SK-N-SH treated with all-trans-retinoic acid at 6 μM for 48 hours (cell line): ENCODE measurements at regions not wholly inside any gene's neighbourhood (a gene's known extent, or its start where the extent isn't known, plus 50 kb on each side); places are given as distances from the start of the nearest gene placed in this dataset.
"Not testable (repeated sequence)": the region's sequence is repeated elsewhere in the genome, so short reads cannot be mapped to it uniquely, and the experiment has no call there.

Experiments used
- ATAC-seq: fragments of 200-7000 bp; cut with Tn5 transposase; 3 replicates; pipeline ENCODE4 v1.9.1; 2020; ENCODE audit warnings: mild to moderate bottlenecking, moderate library complexity
- ARNTL ChIP-seq: fragments of 450-650 bp; formaldehyde crosslinking; IDR thresholded peaks from 2 replicates; pipeline ENCODE4 v1.5.0; 2020; ENCODE audit warnings: low read depth, mild to moderate bottlenecking, moderate library complexity, borderline replicate concordance
- BACH2 ChIP-seq: fragments of 250-450 bp; sonication (Bioruptor Pico); IDR thresholded peaks from 2 replicates; pipeline ENCODE4 v1.9.0; 2021; ENCODE audit warnings: mild to moderate bottlenecking, borderline replicate concordance
- CREB5 ChIP-seq: fragments of 250-450 bp; sonication (Bioruptor Pico); IDR thresholded peaks from 2 replicates; pipeline ENCODE4 v1.5.1; 2020; ENCODE audit warnings: low read depth, mild to moderate bottlenecking, moderate library complexity
- CSDC2 ChIP-seq: fragments of 250-450 bp; sonication (Bioruptor Pico); IDR thresholded peaks from 2 replicates; pipeline ENCODE4 v1.5.0; 2020; ENCODE audit warnings: mild to moderate bottlenecking, moderate library complexity
- CSRNP3 ChIP-seq: fragments of 250-450 bp; sonication (Bioruptor Pico); IDR thresholded peaks from 2 replicates; pipeline ENCODE4 v1.5.1; 2021; ENCODE audit warnings: mild to moderate bottlenecking, moderate library complexity
- ESRRG ChIP-seq: fragments of 250-450 bp; sonication (Bioruptor Pico); IDR thresholded peaks from 2 replicates; pipeline ENCODE4 v1.6.1; 2021; ENCODE audit warnings: mild to moderate bottlenecking
- GLIS3 ChIP-seq: fragments of 250-450 bp; sonication (Bioruptor Pico); IDR thresholded peaks from 2 replicates; pipeline ENCODE4 v1.5.0; 2020; ENCODE audit warnings: mild to moderate bottlenecking, moderate library complexity
- OSR1 ChIP-seq: fragments of 250-450 bp; sonication (Bioruptor Pico); IDR thresholded peaks from 2 replicates; pipeline ENCODE4 v1.8.0; 2022; ENCODE audit warnings: moderate library complexity, mild to moderate bottlenecking, inconsistent platforms
- PATZ1 ChIP-seq: fragments of 250-450 bp; sonication (Bioruptor Pico); IDR thresholded peaks from 2 replicates; pipeline ENCODE4 v1.8.0; 2020; ENCODE audit warnings: mild to moderate bottlenecking, moderate library complexity, borderline replicate concordance
- POU6F1 ChIP-seq: fragments of 250-450 bp; sonication (Bioruptor Pico); IDR thresholded peaks from 2 replicates; pipeline ENCODE4 v1.8.0; 2021; ENCODE audit warnings: low read depth, mild to moderate bottlenecking, moderate library complexity, borderline replicate concordance
- PPARA ChIP-seq: fragments of 250-450 bp; sonication (Bioruptor Pico); IDR thresholded peaks from 2 replicates; pipeline ENCODE4 v1.5.0; 2020; ENCODE audit warnings: mild to moderate bottlenecking, borderline replicate concordance
- RARB ChIP-seq: fragments of 250-450 bp; sonication (Bioruptor Pico); IDR thresholded peaks from 2 replicates; pipeline ENCODE4 v1.8.0; 2021; ENCODE audit warnings: mild to moderate bottlenecking, moderate library complexity
- SNAI2 ChIP-seq: fragments of 250-450 bp; sonication (Bioruptor Pico); IDR thresholded peaks from 2 replicates; pipeline ENCODE4 v1.5.0; 2020; ENCODE audit warnings: mild to moderate bottlenecking, moderate library complexity
- TSHZ2 ChIP-seq: fragments of 250-450 bp; sonication (Bioruptor Pico); IDR thresholded peaks from 2 replicates; pipeline ENCODE4 v1.5.0; 2020; ENCODE audit warnings: mild to moderate bottlenecking, moderate library complexity
- ZFP3 ChIP-seq: fragments of 250-450 bp; sonication (Bioruptor Pico); IDR thresholded peaks from 2 replicates; pipeline ENCODE4 v1.5.0; 2020; ENCODE audit warnings: mild to moderate bottlenecking, moderate library complexity
- ZFP30 ChIP-seq: fragments of 450-650 bp; formaldehyde crosslinking; IDR thresholded peaks from 2 replicates; pipeline ENCODE4 v1.5.0; 2022; ENCODE audit warnings: mild to moderate bottlenecking, moderate library complexity
- ZNF70 ChIP-seq: fragments of 450-650 bp; formaldehyde crosslinking; IDR thresholded peaks from 2 replicates; pipeline ENCODE4 v1.5.0; 2020; ENCODE audit warnings: mild to moderate bottlenecking, moderate library complexity
- ZNF8 ChIP-seq: fragments of 450-650 bp; formaldehyde crosslinking; IDR thresholded peaks from 2 replicates; pipeline ENCODE4 v1.5.0; 2020; ENCODE audit warnings: mild to moderate bottlenecking, moderate library complexity

GRCh38 chr19:27858981-27859581 is 1353.9 kb downstream of the UQCRFS1 start (continued):
- no peak for TF ChIP-seq PATZ1 (CRISPR knock-in tag)
- no peak for TF ChIP-seq POU6F1 (CRISPR knock-in tag)
- no peak for TF ChIP-seq ZNF8 (CRISPR knock-in tag)
- no peak for TF ChIP-seq RARB
- no peak for TF ChIP-seq ESRRG

GRCh38 chr19:27852931-27853330 is 1360.0 kb downstream of the UQCRFS1 start:
- not testable (repeated sequence) for ATAC-seq

- ATAC-seq = no peak
- no peak for TF ChIP-seq ESRRG
- TF ChIP-seq CSDC2 (CRISPR knock-in tag) = no peak
- TF ChIP-seq ZFP3 (CRISPR knock-in tag) = no peak
- TF ChIP-seq SNAI2 = no peak
- TF ChIP-seq PPARA (CRISPR knock-in tag) = no peak
- TF ChIP-seq CSRNP3 (CRISPR knock-in tag) = no peak
- TF ChIP-seq BACH2 (CRISPR knock-in tag) = no peak
- TF ChIP-seq RARB = no peak
- no peak for TF ChIP-seq ZNF8 (CRISPR knock-in tag)
- TF ChIP-seq ZFP30 = no peak
- TF ChIP-seq TSHZ2 (CRISPR knock-in tag) = no peak
- TF ChIP-seq CREB5 (CRISPR knock-in tag) = no peak
- no peak for TF ChIP-seq POU6F1 (CRISPR knock-in tag)
- no peak for TF ChIP-seq OSR1 (CRISPR knock-in tag)
- no peak for TF ChIP-seq ZNF70 (CRISPR knock-in tag)
These were observed 1361.3 kb downstream of the UQCRFS1 start for GRCh38 chr19:27851543-27852060.

- no peak for TF ChIP-seq PATZ1 (CRISPR knock-in tag)
- no peak for TF ChIP-seq ARNTL (CRISPR knock-in tag)
- no peak for TF ChIP-seq GLIS3 (CRISPR knock-in tag)
- no peak for TF ChIP-seq ZNF8 (CRISPR knock-in tag)
- no peak for TF ChIP-seq OSR1 (CRISPR knock-in tag)
- no peak for TF ChIP-seq ZNF70 (CRISPR knock-in tag)
- TF ChIP-seq, all 23 proteins: peak for 0
- ATAC-seq = no peak
These were observed 1361.9 kb downstream of the UQCRFS1 start for GRCh38 chr19:27851002-27851481.
